HG02840 (cell line): ENCODE measurements at regions not wholly inside any gene's neighbourhood (a gene's known extent, or its start where the extent isn't known, plus 50 kb on each side); places are given as distances from the start of the nearest gene placed in this dataset.
"Not testable (repeated sequence)": the region's sequence is repeated elsewhere in the genome, so short reads cannot be mapped to it uniquely, and the experiment has no call there.

Experiments
- ATAC-seq: cut with Tn5 transposase; IDR thresholded peaks from one replicate; pipeline ENCODE4 v1.9.1; 2021; ENCODE audit warnings: mild to moderate bottlenecking, moderate library complexity, moderate number of reproducible peaks; ENCODE audit not compliant: unreplicated experiment, low FRiP score

DNA sequence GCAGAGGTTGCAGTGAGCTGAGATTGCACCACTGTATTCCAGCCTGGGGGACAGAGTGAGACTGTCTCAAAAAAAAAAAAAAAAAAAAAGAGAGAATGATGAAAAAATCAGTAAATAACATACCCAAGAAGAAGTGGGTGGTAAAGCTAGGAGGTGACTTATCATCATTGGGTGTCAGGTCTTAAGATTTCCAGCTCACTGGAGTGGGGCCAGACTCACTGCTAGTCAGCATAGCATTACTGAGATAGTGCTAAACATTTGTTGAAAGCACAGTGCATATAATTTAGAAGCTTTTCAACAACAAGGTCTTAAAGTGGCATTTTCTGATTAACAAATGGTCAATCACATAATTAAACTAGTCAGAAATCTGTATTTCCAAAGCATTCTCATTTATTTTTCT lies 221.8 kb upstream of the GYPA start:
- ATAC-seq = no peak

DNA sequence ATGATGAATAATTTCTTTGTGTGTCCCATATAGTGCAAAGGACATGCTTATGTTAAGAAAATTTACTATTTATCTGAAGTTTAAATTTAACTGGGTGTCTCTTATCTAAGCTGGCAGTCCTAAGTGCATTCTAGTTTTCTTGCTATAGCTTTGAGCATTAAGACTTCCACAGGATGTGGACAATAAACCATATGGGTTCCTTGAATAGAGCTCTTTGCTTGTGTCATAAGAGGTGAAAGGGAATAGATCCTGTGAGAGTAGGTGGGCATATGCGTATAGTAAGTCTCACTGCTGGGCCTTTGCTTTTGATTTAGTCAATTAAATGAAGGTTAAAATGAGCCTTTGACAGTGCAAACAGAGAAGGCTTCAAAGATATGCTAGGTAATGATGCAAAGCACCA lies 223.4 kb upstream of the GYPA start:
- ATAC-seq = no peak

- ATAC-seq = no peak
Measured at GRCh38 chr4:144366425-144366824, 225.9 kb upstream of the GYPA start.

DNA sequence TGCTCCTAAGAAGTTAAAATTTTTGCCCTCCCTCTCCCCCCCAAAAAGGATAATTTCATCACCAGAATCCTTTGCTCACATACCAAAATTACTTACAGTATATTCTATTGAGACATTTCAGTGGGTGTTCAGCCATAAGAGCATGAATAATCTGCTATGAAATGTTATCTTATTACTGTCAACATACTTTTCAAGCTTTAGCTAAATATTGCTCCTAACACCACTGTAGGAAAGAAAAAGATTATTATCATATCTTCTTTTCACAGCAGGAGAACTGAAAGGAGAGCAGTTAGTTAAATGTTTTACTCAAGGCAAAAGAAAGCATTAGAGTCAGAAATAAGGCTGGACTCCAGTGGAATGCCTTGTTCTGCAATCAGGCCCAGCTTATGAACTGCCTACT lies 231.0 kb upstream of the GYPA start:
- no peak for ATAC-seq

DNA sequence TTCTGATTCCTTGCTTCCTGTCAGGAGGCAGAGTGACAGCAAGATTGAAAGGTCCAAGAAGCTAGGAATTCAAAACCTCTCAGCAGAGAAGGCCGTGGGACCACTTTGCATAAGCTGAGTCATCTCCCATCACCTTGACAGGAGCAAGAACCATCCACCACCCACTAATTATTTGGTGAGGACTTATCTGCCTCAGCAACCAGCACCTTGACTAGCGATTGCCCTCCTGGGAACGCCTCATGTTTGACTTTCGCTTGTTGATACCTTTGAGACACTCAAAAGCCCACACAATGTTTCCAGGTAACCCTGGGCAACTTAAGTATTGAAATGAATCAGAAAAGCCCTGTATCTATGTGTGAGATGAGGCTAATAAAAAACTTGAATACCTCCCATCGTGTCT lies 233.5 kb upstream of the GYPA start:
- peak; percentile 65 for ATAC-seq

DNA sequence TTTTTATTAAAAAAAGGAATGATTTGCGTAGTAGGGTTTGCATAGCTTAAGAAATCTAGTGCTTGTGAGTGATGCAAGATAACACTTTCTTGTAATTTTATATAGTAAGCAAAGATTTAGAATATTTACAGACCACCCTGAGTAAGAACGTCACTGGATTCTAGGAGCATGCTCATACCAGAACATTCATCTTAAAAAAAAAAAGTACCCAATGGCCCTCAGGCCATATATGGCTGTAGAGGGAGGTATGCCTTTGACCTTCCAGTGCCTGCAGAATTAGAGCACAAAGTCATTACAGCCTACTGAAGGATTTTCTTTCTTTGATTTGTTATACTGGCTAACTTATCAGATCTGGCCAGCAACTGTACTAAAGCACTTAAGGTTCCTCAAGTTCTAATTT lies 236.3 kb upstream of the GYPA start:
- ATAC-seq = no peak

DNA sequence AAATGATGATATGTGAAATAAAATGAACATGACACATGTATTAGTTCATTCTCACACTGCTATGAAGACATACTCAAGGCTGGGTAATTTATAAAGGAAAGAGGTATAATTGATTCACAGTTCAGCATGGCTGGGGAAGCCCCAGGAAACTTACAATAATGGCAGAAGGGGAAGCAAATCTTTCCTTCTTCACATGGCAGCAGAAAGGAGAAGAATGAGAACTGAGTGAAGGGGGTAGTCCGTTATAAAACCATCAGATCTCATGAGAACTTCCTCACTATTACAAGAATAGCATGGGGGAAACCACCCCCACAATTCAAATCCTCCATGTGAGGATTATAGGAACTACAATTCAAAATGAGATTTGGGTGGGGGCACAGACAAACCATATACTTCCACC lies 243.9 kb upstream of the GYPA start:
- no peak for ATAC-seq

GRCh38 chr4:144399927-144400326 lies 246.0 kb upstream of the HHIP start:
- no peak for ATAC-seq

GRCh38 chr4:144402176-144402575 lies 243.8 kb upstream of the HHIP start:
- ATAC-seq = no peak

- ATAC-seq = no peak
Measured at GRCh38 chr4:144402999-144403398, 243.0 kb upstream of the HHIP start.

GRCh38 chr4:144403893-144404292 lies 242.1 kb upstream of the HHIP start:
- ATAC-seq = no peak

DNA sequence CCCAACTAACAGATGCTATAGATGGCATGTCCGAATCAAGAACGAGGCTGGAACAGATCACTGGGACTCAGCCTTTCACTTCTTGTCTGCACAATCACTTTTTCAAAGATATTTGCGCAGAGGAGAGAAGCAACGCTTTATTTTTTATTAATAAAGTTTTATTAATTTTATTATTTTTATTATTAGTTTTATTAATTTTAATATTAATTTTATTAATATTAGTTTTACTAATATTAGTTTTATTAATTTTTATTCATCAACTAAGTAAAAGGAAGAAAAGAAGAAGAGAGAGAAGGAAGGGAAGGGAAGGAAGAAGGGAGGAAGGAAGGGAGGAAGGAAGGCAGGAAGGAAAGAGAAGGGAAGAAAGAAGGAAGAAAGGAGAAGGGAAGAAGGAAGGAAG lies 236.4 kb upstream of the HHIP start:
- no peak for ATAC-seq

GRCh38 chr4:144410230-144410783 lies 235.6 kb upstream of the HHIP start:
- ATAC-seq = no peak

GRCh38 chr4:144411119-144411518 lies 234.8 kb upstream of the HHIP start:
- ATAC-seq = no peak

DNA sequence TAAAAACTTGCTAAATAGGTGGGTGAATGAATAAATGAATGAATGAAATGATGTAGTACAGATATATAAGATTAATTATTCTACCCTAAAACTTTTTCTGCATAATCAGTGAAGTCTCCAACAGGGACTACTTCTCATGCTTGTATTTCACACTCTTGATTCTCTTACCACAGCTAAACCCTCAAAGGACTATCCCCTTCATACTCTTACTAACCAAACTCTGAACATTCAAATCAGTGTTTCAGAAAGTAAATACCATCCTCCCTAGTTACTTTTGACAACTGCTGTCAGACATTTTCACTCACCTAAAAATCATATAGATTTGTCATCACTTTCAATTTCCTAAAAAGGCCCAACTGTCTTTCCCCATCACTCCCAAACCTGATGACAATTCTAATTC lies 234.3 kb upstream of the HHIP start:
- ATAC-seq = no peak

DNA sequence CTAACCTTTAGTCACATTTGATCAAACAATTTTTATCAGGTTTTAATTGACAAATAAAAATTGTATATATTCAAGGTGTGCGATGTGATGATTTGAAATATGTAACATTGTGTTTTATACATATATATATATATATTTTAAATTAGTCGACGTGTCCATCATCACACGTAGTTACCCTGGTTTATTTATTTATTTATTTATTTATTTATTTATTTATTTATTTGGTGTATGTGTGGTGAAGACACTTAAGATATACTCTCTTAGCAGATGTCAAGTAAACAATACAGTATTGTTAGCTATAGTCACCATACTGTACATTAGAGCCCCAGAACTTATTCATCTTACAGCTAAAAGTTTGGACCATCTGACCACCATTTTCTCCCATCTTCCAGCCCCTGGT lies 224.9 kb upstream of the HHIP start:
- ATAC-seq = no peak

- ATAC-seq = no peak
Measured at GRCh38 chr4:144421839-144422565, 224.0 kb upstream of the HHIP start.

DNA sequence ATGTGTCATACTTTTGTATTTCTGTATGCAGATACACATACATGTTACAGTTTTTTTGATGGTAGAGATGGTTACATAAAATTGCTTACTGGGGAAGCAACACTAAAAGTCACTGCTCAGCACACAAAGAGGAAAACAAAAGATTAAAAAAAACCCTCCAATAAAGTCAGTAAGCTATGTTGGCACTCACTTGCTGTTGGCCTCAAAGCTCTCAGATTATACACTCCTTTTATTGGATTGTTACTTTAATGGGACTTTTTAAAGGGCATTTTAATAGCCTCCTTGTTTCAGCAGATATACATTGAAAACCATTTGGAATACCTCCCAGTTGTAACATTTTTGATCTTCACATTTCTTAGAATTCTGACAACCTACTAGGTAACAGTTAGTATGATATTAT lies 222.0 kb upstream of the HHIP start:
- no peak for ATAC-seq

- ATAC-seq = not testable (repeated sequence)
Measured at GRCh38 chr4:144426023-144426422, 219.9 kb upstream of the HHIP start.

GRCh38 chr4:144442713-144443112 lies 203.2 kb upstream of the HHIP start:
- no peak for ATAC-seq

GRCh38 chr4:144449611-144450010 lies 196.3 kb upstream of the HHIP start:
- ATAC-seq = no peak

DNA sequence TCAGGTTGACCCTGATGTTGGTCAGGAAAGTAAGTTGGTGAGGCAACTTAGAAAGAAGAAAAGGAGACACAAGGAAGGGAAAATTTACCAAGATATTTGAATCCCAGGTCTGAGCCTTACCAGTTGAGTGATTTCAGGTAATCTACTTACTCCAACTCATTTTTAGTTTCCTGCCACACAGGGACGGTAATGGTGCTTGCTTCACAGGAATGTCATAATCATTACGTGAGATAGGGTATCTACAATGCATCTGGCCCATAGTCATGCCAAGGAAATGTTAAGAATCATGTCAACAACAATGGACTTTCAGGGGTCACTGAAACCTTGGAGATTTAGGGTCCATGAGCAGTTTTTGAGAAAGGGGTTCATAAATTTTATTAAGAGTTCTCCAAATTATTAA lies 195.4 kb upstream of the HHIP start:
- no peak for ATAC-seq
